ENCODE measurements at regions not wholly inside any gene's neighbourhood (a gene's known extent, or its start where the extent isn't known, plus 50 kb on each side); places are given as distances from the start of the nearest gene placed in this dataset.
A peak's percentile ranks its signal among the peaks of the same experiment; 100 is the strongest.
"Not testable (repeated sequence)": the region's sequence is repeated elsewhere in the genome, so short reads cannot be mapped to it uniquely, and the experiment has no call there.

- ChIA-PET SMC1A (ENCODE audit: uncharacterized antibody, unreplicated experiment) (interaction anchor here (1.0 kb wide), 1 partner anchor 8 kb away, joined by 5 read pairs; no protein-coding TSS in a partner anchor), POLR2A (no interaction called here), CTCF (interaction anchor here (0.7 kb wide), 1 partner anchor 39 kb away, joined by 3 read pairs; no protein-coding TSS in a partner anchor), RAD21 (ENCODE audit: unreplicated experiment) (interaction anchor here (1.4 kb wide), 1 partner anchor 11 kb away, joined by 4 read pairs; no protein-coding TSS in a partner anchor)
- 32% methylated on average over 10 of the region's 10 CpGs for whole genome bisulfite sequencing (ENCODE audit: insufficient coverage, insufficient replicate concordance, low lambda C conversion rate, missing lambda C conversion rate)
- in situ Hi-C loops (cut with MboI): no loop called here
- Histone ChIP-seq H3K4me2 (ENCODE audit: control insufficient read depth, insufficient read depth) (no peak overlapping the region), H3K4me1 (ENCODE audit: control insufficient read depth, insufficient read depth, low read length) (no peaks in the 10 kb centered on the region), H3K36me3 (ENCODE audit: control insufficient read depth in 2 of 2, insufficient read depth in 2 of 2, low read length in 1 of 2) (no peaks in the 10 kb centered on the region), H3K9me3 (replicated peaks; ENCODE audit: control insufficient read depth, insufficient read depth, low read length) (no peaks in the 10 kb centered on the region), H3K27ac (ENCODE audit: control insufficient read depth, insufficient read depth) (no peak overlapping the region), H3K79me2 (ENCODE audit: control insufficient read depth, insufficient read depth, low read length) (no peaks in the 10 kb centered on the region), H3K27me3 (replicated peaks in 1 of 2; ENCODE audit: control insufficient read depth in 2 of 2, insufficient read depth in 2 of 2, low read length in 1 of 2) (no peaks in the 10 kb centered on the region), H3K9ac (ENCODE audit: control insufficient read depth, insufficient read depth, low read length) (no peak overlapping the region), H4K20me1 (ENCODE audit: control insufficient read depth, insufficient read depth) (no peaks in the 10 kb centered on the region), H3K4me3 (no peak overlapping the region), H2AFZ (ENCODE audit: control insufficient read depth, low read depth, low read length) (no peak overlapping the region)
- intact Hi-C loops (cut with micrococcal nuclease; ENCODE audit: unreplicated experiment): no loop called here
- FAIRE-seq: no peak
- BruUV-seq (replicated peaks): no TSS peak
- peak; percentile 79 for ATAC-seq
- DNase-seq (ENCODE audit: low read depth, low spot score): no peak
- no peak for TF ChIP-seq FOXK2 (IDR thresholded peaks at IDR 0.05)
- TF ChIP-seq SPI1 (IDR thresholded peaks at IDR 0.05; ENCODE audit: borderline replicate concordance, insufficient read depth, low read depth, low read length): peak; percentile 90
- TF ChIP-seq SKIL (IDR thresholded peaks at IDR 0.05; ENCODE audit: low read depth, poor library complexity, severe bottlenecking): no peak
Observed at GRCh38 chr2:59232394-59233165, 991.5 kb upstream of the FANCL start.

- SMC1A ChIA-PET (ENCODE audit: uncharacterized antibody, unreplicated experiment); DNase-seq (ENCODE audit: low read depth, low spot score); H3K4me2 ChIP-seq (ENCODE audit: control insufficient read depth, insufficient read depth); H3K36me3 ChIP-seq (ENCODE audit: control insufficient read depth in 2 of 2, insufficient read depth in 2 of 2, low read length in 1 of 2); in situ Hi-C loops (cut with MboI); H3K79me2 ChIP-seq (ENCODE audit: control insufficient read depth, insufficient read depth, low read length); intact Hi-C loops (cut with micrococcal nuclease; ENCODE audit: unreplicated experiment); CTCF ChIA-PET; BruUV-seq (replicated peaks); H4K20me1 ChIP-seq (ENCODE audit: control insufficient read depth, insufficient read depth); RAD21 ChIA-PET (ENCODE audit: unreplicated experiment); ATAC-seq; H3K4me1 ChIP-seq (ENCODE audit: control insufficient read depth, insufficient read depth, low read length); H2AFZ ChIP-seq (ENCODE audit: control insufficient read depth, low read depth, low read length); POLR2A ChIA-PET; FAIRE-seq; H3K4me3 ChIP-seq; H3K9me3 ChIP-seq (replicated peaks; ENCODE audit: control insufficient read depth, insufficient read depth, low read length); H3K27ac ChIP-seq (ENCODE audit: control insufficient read depth, insufficient read depth); H3K27me3 ChIP-seq (replicated peaks in 1 of 2; ENCODE audit: control insufficient read depth in 2 of 2, insufficient read depth in 2 of 2, low read length in 1 of 2); H3K9ac ChIP-seq (ENCODE audit: control insufficient read depth, insufficient read depth, low read length): not testable (repeated sequence)
- WGBS (ENCODE audit: insufficient coverage, insufficient replicate concordance, low lambda C conversion rate, missing lambda C conversion rate): 0% methylated on average over 1 of the region's 1 CpG
Observed at GRCh38 chr2:59226362-59226761, 985.2 kb upstream of the FANCL start.

All from GM12878 (cell line).